Astrocyte of the spinal cord (primary cell): ENCODE measurements at regions not wholly inside any gene's neighbourhood (a gene's known extent, or its start where the extent isn't known, plus 50 kb on each side); places are given as distances from the start of the nearest gene placed in this dataset.
A peak's percentile ranks its signal among the peaks of the same experiment; 100 is the strongest.
"Not testable (repeated sequence)": the region's sequence is repeated elsewhere in the genome, so short reads cannot be mapped to it uniquely, and the experiment has no call there.

ENCODE experiments used
- DNase-seq: peaks from one replicate; pipeline ENCODE4 v3.0.0; 2011; ENCODE audit warnings: low read depth, low spot score
- H3K4me3 ChIP-seq: 2 replicates; pipeline ENCODE4 v1.5.1; 2011; ENCODE audit warnings: low read depth, mild to moderate bottlenecking, low read length, moderate library complexity
- CTCF ChIP-seq: IDR thresholded peaks from 2 replicates; pipeline ENCODE4 v1.5.1; 2012; ENCODE audit warnings: low read depth, mild to moderate bottlenecking, low read length, inconsistent platforms
- in situ Hi-C: cut with HindIII; loops from 2 replicates; pipeline ENCODE4 v1.10.0; 2017; ENCODE audit warnings: low sequenced_read_pairs

- no peak for TF ChIP-seq CTCF
- no peak for DNase-seq
- in situ Hi-C loops: no loop called here
Measured at GRCh38 chr4:160352637-160353036, 1249.8 kb downstream of the RAPGEF2 start.

DNA sequence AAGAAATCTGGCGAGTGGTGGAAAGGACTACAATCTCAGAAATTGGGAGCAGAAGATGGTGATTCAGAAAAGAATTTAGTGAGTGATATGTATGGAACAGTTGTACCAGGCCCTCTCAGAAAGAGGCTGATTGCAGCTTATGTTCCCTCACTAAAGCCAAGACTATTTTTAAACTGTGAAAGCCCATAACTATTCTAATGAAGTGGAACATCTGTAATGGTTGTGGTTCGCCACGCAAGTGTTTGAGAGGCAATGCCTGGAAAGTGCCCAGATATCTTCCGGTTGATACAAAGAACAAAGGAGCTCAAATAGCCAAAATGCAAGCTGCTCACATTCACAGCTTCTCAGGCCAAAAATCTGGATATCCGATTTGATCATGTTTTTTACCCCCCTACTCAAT is 1250.7 kb downstream of the RAPGEF2 start:
- peak; percentile 78 for DNase-seq
- H3K4me3 ChIP-seq: no peak overlapping the region
- in situ Hi-C loops: no loop called here
- TF ChIP-seq CTCF: no peak

More at GRCh38 chr4:160352637-160353036, 1249.8 kb downstream of the RAPGEF2 start:
- no peak overlapping the region for H3K4me3 ChIP-seq

- no peak for DNase-seq
- no peak overlapping the region for H3K4me3 ChIP-seq
- TF ChIP-seq CTCF: no peak
- in situ Hi-C loops: no loop called here
Measured at GRCh38 chr4:160362478-160362877, 1259.6 kb downstream of the RAPGEF2 start.

DNA sequence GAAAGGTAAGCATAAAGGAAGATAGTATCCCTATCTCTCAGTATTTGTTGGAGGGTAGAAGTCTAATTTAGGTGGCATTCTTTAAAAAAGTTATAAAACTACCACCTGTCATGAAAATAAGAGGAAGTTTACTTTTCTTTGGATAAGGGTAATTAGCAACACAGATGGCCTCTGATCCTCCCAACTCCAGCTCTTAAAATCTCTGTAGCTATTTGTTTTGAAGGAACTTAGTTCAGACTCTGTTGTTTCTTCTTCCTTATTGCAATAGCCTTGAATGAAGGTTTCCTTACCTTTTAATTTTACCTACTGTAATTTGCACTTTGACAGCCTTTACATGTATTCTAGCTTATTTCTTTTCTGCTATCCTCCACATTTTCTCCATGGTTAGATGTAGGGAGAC is 1261.3 kb downstream of the RAPGEF2 start:
- in situ Hi-C loops: no loop called here
- H3K4me3 ChIP-seq: no peak overlapping the region
- no peak for DNase-seq
- no peak for TF ChIP-seq CTCF

- H3K4me3 ChIP-seq, in situ Hi-C loops, DNase-seq: not testable (repeated sequence)
Measured at GRCh38 chr4:160364665-160365064, 1261.8 kb downstream of the RAPGEF2 start.

DNA sequence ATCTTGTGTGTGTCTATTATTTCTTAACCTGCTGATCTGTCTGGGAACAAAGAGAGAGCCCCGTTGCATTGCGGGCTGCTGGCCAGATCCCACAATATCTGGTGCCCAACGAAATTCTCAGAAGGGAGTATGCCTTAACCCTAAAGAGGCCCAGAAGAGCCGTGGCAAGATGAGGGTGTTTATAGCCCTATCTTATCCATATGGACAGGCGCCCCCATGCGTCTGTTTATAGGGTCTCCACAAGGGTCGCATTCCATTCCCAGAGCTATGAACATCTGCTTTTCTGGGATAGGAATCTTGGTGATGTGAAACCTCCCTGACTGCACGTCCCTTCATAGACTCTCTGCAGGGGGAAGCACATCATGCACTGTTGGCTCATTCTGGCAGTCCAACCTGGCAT is 1262.5 kb downstream of the RAPGEF2 start:
- H3K4me3 ChIP-seq, in situ Hi-C loops, DNase-seq: not testable (repeated sequence)

DNA sequence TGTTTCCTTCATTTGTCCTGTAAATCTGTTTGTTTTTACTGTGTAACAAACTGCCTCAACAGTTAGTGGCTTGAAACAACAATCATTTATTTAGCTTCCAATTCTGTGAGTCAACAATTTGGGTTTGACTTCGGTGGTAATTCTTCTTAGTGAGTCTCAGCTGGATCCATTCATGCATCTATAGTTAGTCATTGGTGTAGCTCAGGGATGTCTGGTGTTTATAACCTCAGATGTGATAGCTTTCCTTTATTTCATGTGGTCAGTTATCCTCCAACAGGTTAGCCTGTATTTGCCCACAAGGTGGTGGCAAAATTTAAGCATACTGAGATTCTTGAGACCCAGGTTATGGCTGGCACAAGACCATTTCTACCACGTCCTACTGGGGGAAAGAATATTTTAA is 1267.2 kb downstream of the RAPGEF2 start:
- DNase-seq: peak; percentile 63

More for the DNA sequence above, 1267.2 kb downstream of the RAPGEF2 start:
- H3K4me3 ChIP-seq: no peak overlapping the region
- no peak for TF ChIP-seq CTCF
- in situ Hi-C loops: no loop called here
